Prostate gland (tissue), 2 donors: ENCODE measurements at regions not wholly inside any gene's neighbourhood (a gene's known extent, or its start where the extent isn't known, plus 50 kb on each side); places are given as distances from the start of the nearest gene placed in this dataset.

ENCODE experiments used
- POLR2AphosphoS5 ChIP-seq: sonication (generic); formaldehyde crosslinking; IDR thresholded peaks from one replicate; pipeline ENCODE4 v1.6.1; 2017; ENCODE audit warnings: antibody characterized with exemption
- TF ChIP-seq, protein P1 (sequence below), 4 experiments: fragments of 200-600 bp in 2 of 4; fragments of 450-650 bp in 2 of 4; sonication (generic) in 2 of 4; IDR thresholded peaks; 1 replicate in 3 of 4; 2 replicates in 1 of 4; pipeline ENCODE4 v1.5.1; 2016 to 2019; ENCODE audit warnings: antibody characterized with exemption in 4 of 4, mild to moderate bottlenecking in 2 of 4, moderate library complexity in 2 of 4

DNA sequence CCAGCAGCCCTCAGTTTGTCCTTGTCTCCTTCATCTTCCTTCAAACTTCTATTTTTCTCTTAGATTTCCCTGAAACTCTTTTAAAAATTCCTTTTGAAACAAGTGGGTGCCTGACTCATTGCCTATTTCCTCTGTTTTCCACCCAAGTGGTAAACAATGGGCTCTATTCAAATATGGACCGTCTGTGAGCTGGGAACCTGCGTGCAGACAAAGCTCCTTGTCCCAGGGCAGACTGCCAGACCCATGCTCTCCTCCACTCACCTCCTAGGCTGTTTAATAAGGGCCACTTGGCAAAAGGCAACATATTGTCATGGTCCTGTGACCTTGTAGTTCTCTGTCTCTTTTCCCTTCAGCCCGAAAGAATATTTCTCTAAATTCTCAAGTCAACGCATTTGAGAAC is 332.7 kb upstream of the THBS1 start:
- TF ChIP-seq, protein P1, sequence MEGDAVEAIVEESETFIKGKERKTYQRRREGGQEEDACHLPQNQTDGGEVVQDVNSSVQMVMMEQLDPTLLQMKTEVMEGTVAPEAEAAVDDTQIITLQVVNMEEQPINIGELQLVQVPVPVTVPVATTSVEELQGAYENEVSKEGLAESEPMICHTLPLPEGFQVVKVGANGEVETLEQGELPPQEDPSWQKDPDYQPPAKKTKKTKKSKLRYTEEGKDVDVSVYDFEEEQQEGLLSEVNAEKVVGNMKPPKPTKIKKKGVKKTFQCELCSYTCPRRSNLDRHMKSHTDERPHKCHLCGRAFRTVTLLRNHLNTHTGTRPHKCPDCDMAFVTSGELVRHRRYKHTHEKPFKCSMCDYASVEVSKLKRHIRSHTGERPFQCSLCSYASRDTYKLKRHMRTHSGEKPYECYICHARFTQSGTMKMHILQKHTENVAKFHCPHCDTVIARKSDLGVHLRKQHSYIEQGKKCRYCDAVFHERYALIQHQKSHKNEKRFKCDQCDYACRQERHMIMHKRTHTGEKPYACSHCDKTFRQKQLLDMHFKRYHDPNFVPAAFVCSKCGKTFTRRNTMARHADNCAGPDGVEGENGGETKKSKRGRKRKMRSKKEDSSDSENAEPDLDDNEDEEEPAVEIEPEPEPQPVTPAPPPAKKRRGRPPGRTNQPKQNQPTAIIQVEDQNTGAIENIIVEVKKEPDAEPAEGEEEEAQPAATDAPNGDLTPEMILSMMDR (IDR thresholded peaks at IDR 0.05): no peak
- no peak for TF ChIP-seq POLR2AphosphoS5
